Erythroblast (primary cell): ENCODE measurements at regions not wholly inside any gene's neighbourhood (a gene's known extent, or its start where the extent isn't known, plus 50 kb on each side); places are given as distances from the start of the nearest gene placed in this dataset.

Experiments used
- GATA1 ChIP-seq: IDR thresholded peaks from 2 replicates; pipeline ENCODE4 v1.6.1; 2011; ENCODE audit warnings: low read depth, mild to moderate bottlenecking, control low read depth, low read length, moderate library complexity
- POLR2A ChIP-seq: IDR thresholded peaks from 2 replicates; pipeline ENCODE4 v1.6.1; 2011; ENCODE audit warnings: mild to moderate bottlenecking, low read length

DNA sequence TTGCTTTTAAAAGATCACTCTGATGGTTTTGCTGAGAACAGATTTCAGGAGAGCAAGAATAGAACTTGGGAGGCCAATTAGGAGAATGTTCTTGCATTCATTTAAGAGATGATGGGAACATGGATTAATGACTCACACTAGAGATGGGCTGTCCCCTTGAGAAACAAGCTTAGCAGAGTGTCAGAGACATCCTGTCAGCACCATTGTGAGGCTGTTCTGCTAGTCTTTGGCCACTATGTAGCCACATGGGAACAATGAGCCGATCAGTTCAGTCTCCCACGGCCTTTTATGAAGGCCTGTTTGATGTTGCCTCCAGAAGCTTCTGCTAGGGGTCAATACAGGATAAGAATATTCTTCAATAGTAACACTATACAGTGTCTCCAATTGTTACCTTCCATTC lies 113.0 kb upstream of the EYA4 start:
- TF ChIP-seq POLR2A (no peak), GATA1 (no peak)
